Astrocyte of the spinal cord (primary cell): ENCODE measurements at regions not wholly inside any gene's neighbourhood (a gene's known extent, or its start where the extent isn't known, plus 50 kb on each side); places are given as distances from the start of the nearest gene placed in this dataset.

Experiments used
- DNase-seq: peaks from one replicate; pipeline ENCODE4 v3.0.0; 2011; ENCODE audit warnings: low read depth, low spot score
- H3K4me3 ChIP-seq: 2 replicates; pipeline ENCODE4 v1.5.1; 2011; ENCODE audit warnings: low read depth, mild to moderate bottlenecking, low read length, moderate library complexity
- in situ Hi-C: cut with HindIII; loops from 2 replicates; pipeline ENCODE4 v1.10.0; 2017; ENCODE audit warnings: low sequenced_read_pairs
- TF ChIP-seq, protein P1 (sequence below): IDR thresholded peaks from 2 replicates; pipeline ENCODE4 v1.5.1; 2012; ENCODE audit warnings: low read depth, mild to moderate bottlenecking, low read length, inconsistent platforms

DNA sequence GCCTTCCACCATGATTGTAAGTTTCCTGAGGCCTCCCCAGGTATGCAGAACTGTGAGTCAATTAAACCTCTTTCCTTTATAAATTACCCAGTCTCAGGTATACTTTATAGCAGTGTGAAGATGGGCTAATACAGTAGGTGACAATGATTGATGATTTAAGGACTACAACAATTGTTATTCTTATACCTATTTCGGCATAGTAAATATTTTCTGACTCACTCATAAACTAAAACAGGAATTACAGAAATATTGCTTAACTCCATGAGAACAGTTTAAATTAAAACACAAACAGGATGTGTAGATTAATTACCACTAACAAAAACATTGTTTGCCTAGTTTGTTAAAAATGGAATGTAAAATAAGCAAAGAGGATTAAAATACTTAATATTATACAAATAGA is 839.9 kb downstream of the LTN1 start:
- in situ Hi-C loops, result no loop called here
- TF ChIP-seq, protein P1, sequence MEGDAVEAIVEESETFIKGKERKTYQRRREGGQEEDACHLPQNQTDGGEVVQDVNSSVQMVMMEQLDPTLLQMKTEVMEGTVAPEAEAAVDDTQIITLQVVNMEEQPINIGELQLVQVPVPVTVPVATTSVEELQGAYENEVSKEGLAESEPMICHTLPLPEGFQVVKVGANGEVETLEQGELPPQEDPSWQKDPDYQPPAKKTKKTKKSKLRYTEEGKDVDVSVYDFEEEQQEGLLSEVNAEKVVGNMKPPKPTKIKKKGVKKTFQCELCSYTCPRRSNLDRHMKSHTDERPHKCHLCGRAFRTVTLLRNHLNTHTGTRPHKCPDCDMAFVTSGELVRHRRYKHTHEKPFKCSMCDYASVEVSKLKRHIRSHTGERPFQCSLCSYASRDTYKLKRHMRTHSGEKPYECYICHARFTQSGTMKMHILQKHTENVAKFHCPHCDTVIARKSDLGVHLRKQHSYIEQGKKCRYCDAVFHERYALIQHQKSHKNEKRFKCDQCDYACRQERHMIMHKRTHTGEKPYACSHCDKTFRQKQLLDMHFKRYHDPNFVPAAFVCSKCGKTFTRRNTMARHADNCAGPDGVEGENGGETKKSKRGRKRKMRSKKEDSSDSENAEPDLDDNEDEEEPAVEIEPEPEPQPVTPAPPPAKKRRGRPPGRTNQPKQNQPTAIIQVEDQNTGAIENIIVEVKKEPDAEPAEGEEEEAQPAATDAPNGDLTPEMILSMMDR, result no peak
- no peak overlapping the region for H3K4me3 ChIP-seq
- DNase-seq, result no peak

DNA sequence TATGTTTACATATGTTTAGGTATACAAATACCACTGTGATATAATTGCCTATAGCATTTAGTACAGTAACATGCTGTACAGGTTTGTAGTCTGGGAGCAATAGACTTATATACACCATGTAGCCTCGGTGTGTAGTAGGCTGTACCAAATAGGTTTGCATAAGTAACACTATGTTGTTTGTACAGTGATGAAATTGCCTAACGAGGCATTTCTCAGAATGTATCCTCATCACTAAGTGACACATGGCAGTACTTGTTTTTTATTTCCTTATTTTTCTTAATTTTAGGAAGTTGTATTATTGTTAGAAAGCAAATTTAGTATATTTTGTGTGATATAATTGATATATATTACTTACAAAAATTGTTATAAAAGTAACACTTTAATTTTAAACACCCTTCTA is 840.9 kb downstream of the LTN1 start:
- TF ChIP-seq, protein P1, result no peak
- in situ Hi-C loops, result no loop called here
- H3K4me3 ChIP-seq, result no peak overlapping the region
- no peak for DNase-seq

DNA sequence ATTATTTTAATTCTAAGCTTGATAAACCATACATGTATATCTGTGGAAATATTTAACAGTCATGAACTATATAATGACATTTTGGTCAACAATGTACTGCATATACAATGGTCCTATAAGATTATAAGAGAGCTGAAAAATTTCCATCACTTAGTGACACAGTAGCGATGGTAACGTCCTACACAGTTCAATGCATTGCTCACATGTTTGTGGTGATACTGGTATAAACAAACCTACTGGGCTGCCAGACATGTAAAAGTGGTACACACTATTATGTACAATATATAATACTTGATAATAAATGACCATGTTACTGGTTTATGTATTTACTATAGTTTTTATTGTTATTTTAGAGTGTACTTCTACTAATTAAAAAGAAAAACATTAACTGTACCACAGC is 841.9 kb downstream of the LTN1 start:
- no peak for DNase-seq
- in situ Hi-C loops, result no loop called here
- TF ChIP-seq, protein P1, result no peak
- no peak overlapping the region for H3K4me3 ChIP-seq

DNA sequence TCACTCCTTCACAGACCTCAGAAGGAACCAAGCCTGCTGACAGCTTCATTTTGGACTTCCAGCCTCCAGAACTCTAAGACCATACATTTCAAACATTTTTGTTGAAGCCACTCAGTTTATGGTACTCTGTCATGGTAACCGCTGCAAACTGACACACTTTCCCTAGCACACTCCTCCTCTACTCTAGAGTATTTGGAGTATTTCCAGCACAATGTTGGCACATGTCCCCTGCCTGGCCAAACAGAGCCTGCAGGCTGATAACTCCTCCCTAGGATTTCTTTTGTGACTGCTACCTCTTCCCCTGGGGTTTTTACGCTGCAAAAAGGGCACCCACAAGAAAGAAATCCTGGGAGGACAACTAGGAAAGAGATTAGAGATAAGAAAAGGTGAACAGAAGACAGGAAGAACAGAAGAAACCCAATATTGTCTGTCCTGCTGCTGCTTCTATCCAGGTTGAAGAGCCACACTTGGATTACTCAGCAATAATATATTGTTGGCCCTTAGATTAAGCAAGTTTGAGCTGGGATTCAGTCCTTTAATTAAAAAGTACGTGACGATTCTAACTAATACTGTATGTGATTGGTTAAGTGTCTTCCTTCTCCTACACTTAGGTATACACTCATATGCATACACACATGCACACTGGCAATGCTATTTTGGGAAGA is 844.1 kb downstream of the LTN1 start:
- in situ Hi-C loops, result no loop called here
- DNase-seq, result peak; percentile 23
- TF ChIP-seq, protein P1, result no peak
- H3K4me3 ChIP-seq, result no peak overlapping the region

DNA sequence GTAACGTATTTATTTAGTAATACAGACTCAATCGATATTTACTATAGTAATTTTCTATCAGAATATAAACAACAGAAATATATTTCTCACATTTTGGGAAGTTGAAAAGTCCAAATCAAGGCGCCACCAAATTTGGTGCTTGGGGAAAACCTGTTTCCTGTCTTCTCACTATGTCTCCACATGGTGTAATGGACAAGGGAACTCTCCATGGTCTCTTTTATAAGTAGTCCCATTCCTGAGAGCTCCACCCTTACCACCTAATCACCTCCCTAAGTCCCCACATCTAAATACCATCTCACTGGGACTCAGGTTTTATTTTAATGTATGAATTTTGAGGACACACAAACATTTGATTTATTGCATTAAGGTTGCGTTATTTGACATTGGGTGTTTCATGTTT is 848.0 kb downstream of the LTN1 start:
- no peak for DNase-seq
- in situ Hi-C loops, result no loop called here
- no peak overlapping the region for H3K4me3 ChIP-seq
- TF ChIP-seq, protein P1, result no peak

DNA sequence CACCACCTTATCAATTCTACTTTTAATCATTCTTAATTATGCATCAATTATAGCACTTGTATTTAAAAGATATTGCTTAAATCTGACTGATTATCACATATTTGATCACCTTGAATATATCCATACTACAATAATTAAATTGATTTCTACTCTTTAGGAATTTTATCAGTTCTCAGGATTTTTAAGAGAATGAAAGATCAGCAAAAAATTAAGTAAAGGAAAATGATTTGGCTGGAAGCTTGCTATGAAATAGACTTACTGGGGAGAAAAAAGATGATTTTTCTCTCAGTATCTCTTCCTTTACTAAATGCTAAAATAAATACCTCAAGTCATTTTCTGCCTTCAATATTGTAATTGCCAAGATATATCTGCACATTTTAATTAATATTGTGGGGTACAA is 848.6 kb downstream of the LTN1 start:
- no peak for DNase-seq
- in situ Hi-C loops, result no loop called here
- TF ChIP-seq, protein P1, result no peak

More for the DNA sequence above, 848.6 kb downstream of the LTN1 start:
- H3K4me3 ChIP-seq, result no peak overlapping the region
